IPS-18c (cell line): ENCODE measurements at regions not wholly inside any gene's neighbourhood (a gene's known extent, or its start where the extent isn't known, plus 50 kb on each side); places are given as distances from the start of the nearest gene placed in this dataset.
"Not testable (repeated sequence)": the region's sequence is repeated elsewhere in the genome, so short reads cannot be mapped to it uniquely, and the experiment has no call there.

Experiments
- H3K4me3 ChIP-seq: 2 replicates; pipeline ENCODE4 v1.7.0; 2013; ENCODE audit warnings: low read depth, mild to moderate bottlenecking, low read length, moderate library complexity; ENCODE audit not compliant: insufficient read depth
- H3K9me3 ChIP-seq: one replicate; pipeline ENCODE4 v1.6.1; 2013; ENCODE audit warnings: mild to moderate bottlenecking, low read length, moderate library complexity; ENCODE audit not compliant: control insufficient read depth, insufficient read depth

- Histone ChIP-seq H3K9me3 (no peaks in the 10 kb centered on the region), H3K4me3 (no peak overlapping the region)
Measured at GRCh38 chr16:11412965-11413887, 68.0 kb downstream of the RMI2 start.

- Histone ChIP-seq H3K9me3 (no peaks in the 10 kb centered on the region), H3K4me3 (no peak overlapping the region)
Measured at GRCh38 chr16:11413907-11414595, 68.8 kb downstream of the RMI2 start.

- no peak overlapping the region for H3K4me3 ChIP-seq
- no peaks in the 10 kb centered on the region for H3K9me3 ChIP-seq
Measured at GRCh38 chr16:11414815-11415775, 69.8 kb downstream of the RMI2 start.

GRCh38 chr16:11416228-11417001 lies 71.2 kb downstream of the RMI2 start:
- Histone ChIP-seq H3K4me3 (no peak overlapping the region), H3K9me3 (no peaks in the 10 kb centered on the region)

- Histone ChIP-seq H3K4me3 (no peak overlapping the region), H3K9me3 (no peaks in the 10 kb centered on the region)
Measured at GRCh38 chr16:11417487-11417886, 72.2 kb downstream of the RMI2 start.

GRCh38 chr16:11418506-11418905 lies 73.2 kb downstream of the RMI2 start:
- H3K4me3 ChIP-seq, result no peak overlapping the region
- no peaks in the 10 kb centered on the region for H3K9me3 ChIP-seq

GRCh38 chr16:11420067-11420466 lies 74.8 kb downstream of the RMI2 start:
- H3K4me3 ChIP-seq, H3K9me3 ChIP-seq: not testable (repeated sequence)

GRCh38 chr16:11420895-11421294 lies 75.6 kb downstream of the RMI2 start:
- Histone ChIP-seq H3K9me3 (no peaks in the 10 kb centered on the region), H3K4me3 (no peak overlapping the region)

GRCh38 chr16:11422381-11423314 lies 77.4 kb downstream of the RMI2 start:
- Histone ChIP-seq H3K9me3 (no peaks in the 10 kb centered on the region), H3K4me3 (no peak overlapping the region)

GRCh38 chr16:11423315-11424117 lies 78.3 kb downstream of the RMI2 start:
- Histone ChIP-seq H3K4me3 (no peak overlapping the region), H3K9me3 (no peaks in the 10 kb centered on the region)

- H3K9me3 ChIP-seq, result no peaks in the 10 kb centered on the region
- H3K4me3 ChIP-seq, result no peak overlapping the region
Measured at GRCh38 chr16:11424118-11424460, 78.8 kb downstream of the RMI2 start.

GRCh38 chr16:11425140-11425539 lies 79.9 kb downstream of the RMI2 start:
- H3K4me3 ChIP-seq, result no peak overlapping the region
- no peaks in the 10 kb centered on the region for H3K9me3 ChIP-seq

GRCh38 chr16:11428623-11428953 lies 83.3 kb downstream of the RMI2 start:
- no peaks in the 10 kb centered on the region for H3K9me3 ChIP-seq
- H3K4me3 ChIP-seq, result no peak overlapping the region

- no peaks in the 10 kb centered on the region for H3K9me3 ChIP-seq
- H3K4me3 ChIP-seq, result no peak overlapping the region
Measured at GRCh38 chr16:11429123-11429522, 83.9 kb downstream of the RMI2 start.

GRCh38 chr16:11429823-11430222 lies 84.6 kb downstream of the RMI2 start:
- H3K9me3 ChIP-seq, result no peaks in the 10 kb centered on the region

More at GRCh38 chr16:11429823-11430222, 84.6 kb downstream of the RMI2 start:
- no peak overlapping the region for H3K4me3 ChIP-seq
